Epithelial cell of esophagus (primary cell): ENCODE measurements at regions not wholly inside any gene's neighbourhood (a gene's known extent, or its start where the extent isn't known, plus 50 kb on each side); places are given as distances from the start of the nearest gene placed in this dataset.
A peak's percentile ranks its signal among the peaks of the same experiment; 100 is the strongest.
"Not testable (repeated sequence)": the region's sequence is repeated elsewhere in the genome, so short reads cannot be mapped to it uniquely, and the experiment has no call there.

ENCODE experiments used
- DNase-seq: peaks from one replicate; pipeline ENCODE4 v3.0.0; 2010; ENCODE audit warnings: low read depth
- H3K4me3 ChIP-seq: 2 replicates; pipeline ENCODE4 v1.5.1; 2011; ENCODE audit warnings: mild to moderate bottlenecking, low read length, control low read depth
- TF ChIP-seq, protein P1 (sequence below): IDR thresholded peaks from 2 replicates; pipeline ENCODE4 v1.5.1; 2011; ENCODE audit warnings: low read depth, mild to moderate bottlenecking, low read length, control low read depth, inconsistent platforms; ENCODE audit not compliant: insufficient read depth; ENCODE audit errors: missing control alignments

GRCh38 chr10:4902571-4903011, 60.6 kb upstream of the AKR1C1 start:
- TF ChIP-seq, protein P1, sequence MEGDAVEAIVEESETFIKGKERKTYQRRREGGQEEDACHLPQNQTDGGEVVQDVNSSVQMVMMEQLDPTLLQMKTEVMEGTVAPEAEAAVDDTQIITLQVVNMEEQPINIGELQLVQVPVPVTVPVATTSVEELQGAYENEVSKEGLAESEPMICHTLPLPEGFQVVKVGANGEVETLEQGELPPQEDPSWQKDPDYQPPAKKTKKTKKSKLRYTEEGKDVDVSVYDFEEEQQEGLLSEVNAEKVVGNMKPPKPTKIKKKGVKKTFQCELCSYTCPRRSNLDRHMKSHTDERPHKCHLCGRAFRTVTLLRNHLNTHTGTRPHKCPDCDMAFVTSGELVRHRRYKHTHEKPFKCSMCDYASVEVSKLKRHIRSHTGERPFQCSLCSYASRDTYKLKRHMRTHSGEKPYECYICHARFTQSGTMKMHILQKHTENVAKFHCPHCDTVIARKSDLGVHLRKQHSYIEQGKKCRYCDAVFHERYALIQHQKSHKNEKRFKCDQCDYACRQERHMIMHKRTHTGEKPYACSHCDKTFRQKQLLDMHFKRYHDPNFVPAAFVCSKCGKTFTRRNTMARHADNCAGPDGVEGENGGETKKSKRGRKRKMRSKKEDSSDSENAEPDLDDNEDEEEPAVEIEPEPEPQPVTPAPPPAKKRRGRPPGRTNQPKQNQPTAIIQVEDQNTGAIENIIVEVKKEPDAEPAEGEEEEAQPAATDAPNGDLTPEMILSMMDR = no peak
- peak; percentile 82 for DNase-seq
- H3K4me3 ChIP-seq = no peak overlapping the region

GRCh38 chr10:4903126-4903525, 60.1 kb upstream of the AKR1C1 start:
- not testable (repeated sequence) for H3K4me3 ChIP-seq, DNase-seq

DNA sequence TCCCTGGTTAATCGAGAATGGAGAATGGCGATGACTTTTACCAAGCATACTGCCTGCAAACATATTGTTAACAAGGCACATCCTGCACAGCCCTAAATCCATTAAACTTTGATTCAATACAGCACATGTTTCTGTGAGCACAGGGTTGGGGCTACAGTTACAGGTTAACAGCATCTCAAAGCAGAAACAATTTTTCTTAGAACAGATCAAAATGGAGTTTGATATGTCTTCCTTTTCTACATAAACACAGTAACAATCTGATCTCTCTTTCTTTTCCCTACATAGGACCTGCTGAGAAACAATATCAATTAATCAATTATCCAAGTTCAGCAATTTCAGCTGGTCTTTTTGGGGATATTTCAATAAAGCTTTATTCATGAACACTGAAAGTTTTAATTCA, 59.5 kb upstream of the AKR1C1 start:
- H3K4me3 ChIP-seq, DNase-seq: not testable (repeated sequence)

- TF ChIP-seq, protein P1 = no peak
- peak; percentile 35 for DNase-seq
- no peak overlapping the region for H3K4me3 ChIP-seq
These were observed 54.1 kb upstream of the AKR1C1 start for GRCh38 chr10:4909118-4909517.
